ENCODE measurements at regions not wholly inside any gene's neighbourhood (a gene's known extent, or its start where the extent isn't known, plus 50 kb on each side); places are given as distances from the start of the nearest gene placed in this dataset.

DNA sequence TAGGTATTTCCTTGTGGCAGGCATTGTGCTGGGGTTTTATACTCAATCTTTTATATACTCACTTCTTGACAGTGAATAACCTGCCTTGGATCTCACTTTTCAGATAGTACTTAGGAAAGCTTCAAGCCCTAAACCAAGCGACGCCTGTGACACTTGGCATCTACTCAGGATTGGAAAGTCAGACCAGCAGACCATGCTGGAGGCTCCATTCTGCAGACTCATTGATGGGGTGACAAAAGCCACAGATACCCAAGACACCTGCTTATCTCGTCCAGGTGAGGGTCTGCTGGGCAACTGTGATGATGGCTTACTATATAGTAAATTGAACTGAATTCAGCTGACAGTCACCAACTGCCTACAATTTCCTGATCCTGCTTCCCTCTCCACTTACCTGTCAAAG is 79.4 kb upstream of the MRPS22 start:
- TF ChIP-seq EZH2 (IDR thresholded peaks at IDR 0.05; ENCODE audit: low read depth): no peak
- TF ChIP-seq CTCF (conservative IDR thresholded peaks at IDR 0.05): no peak

Measured in PC-9 (cell line).